Keratinocyte (primary cell): ENCODE measurements at regions not wholly inside any gene's neighbourhood (a gene's known extent, or its start where the extent isn't known, plus 50 kb on each side); places are given as distances from the start of the nearest gene placed in this dataset.

Experiments used
- DNase-seq: peaks from one replicate; pipeline ENCODE4 v3.0.0-alpha.2; 2011; ENCODE audit warnings: low read depth, missing footprints, low spot score
- FAIRE-seq: peaks from 2 replicates; lab custom pipeline; 2011; peaks lifted over from hg19 to GRCh38; lab: Jason Lieb, UNC
- H2AFZ ChIP-seq: 2 replicates; pipeline ENCODE4 v1.6.0; 2012; ENCODE audit warnings: low read length, control low read depth, inconsistent platforms; ENCODE audit not compliant: control insufficient read depth
- H3K27ac ChIP-seq: 2 replicates; pipeline ENCODE4 v1.5.1; 2011; ENCODE audit warnings: low read length; ENCODE audit not compliant: control insufficient read depth, insufficient read depth
- H3K27me3 ChIP-seq: 3 replicates; pipeline ENCODE4 v1.6.0; 2011; ENCODE audit warnings: low read length; ENCODE audit not compliant: control insufficient read depth, insufficient read depth; ENCODE audit errors: extremely low read depth
- H3K36me3 ChIP-seq, 2 experiments: 2 replicates in 1 of 2; 3 replicates in 1 of 2; pipeline ENCODE4 v1.5.1; 2011; ENCODE audit warnings: low read length in 2 of 2, mild to moderate bottlenecking in 1 of 2; ENCODE audit not compliant: control insufficient read depth in 2 of 2, insufficient read depth in 2 of 2; ENCODE audit errors: extremely low read depth in 1 of 2
- H3K4me1 ChIP-seq: 3 replicates; pipeline ENCODE4 v1.5.1; 2011; ENCODE audit warnings: low read length; ENCODE audit not compliant: control insufficient read depth, insufficient read depth; ENCODE audit errors: extremely low read depth
- H3K4me2 ChIP-seq: 3 replicates; pipeline ENCODE4 v1.6.0; 2011; ENCODE audit warnings: low read depth, low read length; ENCODE audit not compliant: control insufficient read depth, insufficient read depth; ENCODE audit errors: extremely low read depth
- H3K4me3 ChIP-seq, 3 experiments: fragments of 200-600 bp in 1 of 3; sonication (generic) in 1 of 3; 2 replicates in 2 of 3; 3 replicates in 1 of 3; pipeline ENCODE4 v1.5.1; 2011 to 2016; ENCODE audit warnings: low read length in 3 of 3, mild to moderate bottlenecking in 3 of 3, control low read depth in 2 of 3, inconsistent platforms in 1 of 3, low read depth in 1 of 3, mixed read lengths in 1 of 3, mixed run types in 1 of 3, moderate library complexity in 1 of 3; ENCODE audit not compliant: control insufficient read depth in 2 of 3, insufficient read depth in 2 of 3; ENCODE audit errors: extremely low read depth in 1 of 3
- H3K79me2 ChIP-seq: 2 replicates; pipeline ENCODE4 v1.6.0; 2012; ENCODE audit warnings: low read length; ENCODE audit not compliant: control insufficient read depth, insufficient read depth
- H3K9ac ChIP-seq: 3 replicates; pipeline ENCODE4 v1.6.0; 2011; ENCODE audit warnings: low read length; ENCODE audit not compliant: control insufficient read depth, insufficient read depth; ENCODE audit errors: extremely low read depth
- H3K9me1 ChIP-seq: 3 replicates; pipeline ENCODE4 v1.6.0; 2011; ENCODE audit warnings: low read length; ENCODE audit not compliant: control insufficient read depth, insufficient read depth; ENCODE audit errors: extremely low read depth
- H3K9me3 ChIP-seq: 2 replicates; pipeline ENCODE4 v1.5.1; 2012; ENCODE audit warnings: low read depth, low read length; ENCODE audit not compliant: control insufficient read depth
- H4K20me1 ChIP-seq: 3 replicates; pipeline ENCODE4 v1.6.0; 2011; ENCODE audit warnings: low read length; ENCODE audit not compliant: control insufficient read depth, insufficient read depth; ENCODE audit errors: extremely low read depth
- CTCF ChIP-seq, 3 experiments: IDR thresholded peaks in 1 of 3; conservative IDR thresholded peaks in 1 of 3; optimal IDR thresholded peaks in 1 of 3; 2 replicates in 2 of 3; 3 replicates in 1 of 3; pipeline versions ENCODE3 to v1.5.1; 2011; ENCODE audit warnings: low read length in 3 of 3, mild to moderate bottlenecking in 3 of 3, moderate library complexity in 2 of 3, control low read depth in 1 of 3, inconsistent platforms in 1 of 3; ENCODE audit not compliant: insufficient read depth in 2 of 3; ENCODE audit errors: extremely low read depth in 1 of 3
- EZH2 ChIP-seq: IDR thresholded peaks from one replicate; pipeline ENCODE4 v1.6.1; 2012; ENCODE audit warnings: inconsistent platforms, mild to moderate bottlenecking, low read length, moderate library complexity
- dilution Hi-C: fragments of 300-500 bp; cut with MboI; formaldehyde crosslinking; loops from one replicate; pipeline ENCODE4 v1.7.0; 2020; ENCODE audit warnings: low sequenced_read_pairs; ENCODE audit not compliant: extremely low pct_ligation_motif_present

- H4K20me1 ChIP-seq, result no peaks in the 10 kb centered on the region
- no peak for DNase-seq
- no peak overlapping the region for H2AFZ ChIP-seq
- H3K4me3 ChIP-seq, result no peak overlapping the region
- no peaks in the 10 kb centered on the region for H3K9me3 ChIP-seq
- H3K4me2 ChIP-seq, result no peak overlapping the region
- no peaks in the 10 kb centered on the region for H3K4me1 ChIP-seq
- dilution Hi-C loops, result no loop called here
- H3K79me2 ChIP-seq, result no peaks in the 10 kb centered on the region
- TF ChIP-seq CTCF (optimal IDR thresholded peaks at IDR 0.05 in 1 of 3, IDR thresholded peaks at IDR 0.05 in 1 of 3, conservative IDR thresholded peaks at IDR 0.05 in 1 of 3; ENCODE audit: extremely low read depth in 1 of 3, insufficient read depth in 2 of 3, low read length in 3 of 3) (no peak), EZH2 (no peak)
- H3K9me1 ChIP-seq, result no peaks in the 10 kb centered on the region
- no peak for FAIRE-seq
- no peaks in the 10 kb centered on the region for H3K27me3 ChIP-seq
- H3K9ac ChIP-seq, result no peak overlapping the region
- H3K27ac ChIP-seq, result no peak overlapping the region
- H3K36me3 ChIP-seq, result no peaks in the 10 kb centered on the region
These were observed 485.3 kb downstream of the PSAT1 start for GRCh38 chr9:78782234-78782633.

GRCh38 chr9:78782858-78783257 is 485.9 kb downstream of the PSAT1 start:
- no peak for TF ChIP-seq CTCF (optimal IDR thresholded peaks at IDR 0.05 in 1 of 3, IDR thresholded peaks at IDR 0.05 in 1 of 3, conservative IDR thresholded peaks at IDR 0.05 in 1 of 3; ENCODE audit: extremely low read depth in 1 of 3, insufficient read depth in 2 of 3, low read length in 3 of 3)
- no peak for TF ChIP-seq EZH2
- no peak for DNase-seq
- Histone ChIP-seq H3K9ac (no peak overlapping the region), H2AFZ (no peak overlapping the region), H3K9me3 (no peaks in the 10 kb centered on the region), H3K9me1 (no peaks in the 10 kb centered on the region), H3K4me3 (no peak overlapping the region), H4K20me1 (no peaks in the 10 kb centered on the region), H3K4me2 (no peak overlapping the region), H3K79me2 (no peaks in the 10 kb centered on the region), H3K27me3 (no peaks in the 10 kb centered on the region), H3K27ac (no peak overlapping the region), H3K36me3 (no peaks in the 10 kb centered on the region), H3K4me1 (no peaks in the 10 kb centered on the region)
- no peak for FAIRE-seq
- dilution Hi-C loops, result no loop called here
